Stomach (tissue), 8 donors: ENCODE measurements at regions not wholly inside any gene's neighbourhood (a gene's known extent, or its start where the extent isn't known, plus 50 kb on each side); places are given as distances from the start of the nearest gene placed in this dataset.

Experiments
- DNase-seq, 2 donors: peaks; one replicate each; pipeline versions ENCODE4 v3.0.0 to v3.0.0-alpha.2; 2013 to 2019
- H3K27ac ChIP-seq, 5 donors: fragments of 200-600 bp in 4 of 5; sonication (generic) in 4 of 5; one replicate each; pipeline ENCODE4 v1.5.1; 2013 to 2019; ENCODE audit warnings: mild to moderate bottlenecking in 1 of 5, moderate library complexity in 1 of 5
- H3K27me3 ChIP-seq, 3 donors: fragments of 200-600 bp; sonication (generic); one replicate each; pipeline ENCODE4 v1.5.1; 2017 to 2019; ENCODE audit warnings: mixed run types in 1 of 3
- H3K36me3 ChIP-seq, 4 donors: fragments of 200-600 bp; sonication (generic); 1 replicate in 3 of 4; 2 replicates in 1 of 4; pipeline ENCODE4 v1.5.1; 2016 to 2019
- H3K4me1 ChIP-seq, 4 donors: fragments of 200-600 bp; sonication (generic); one replicate each; pipeline ENCODE4 v1.5.1; 2016 to 2019
- H3K4me3 ChIP-seq, 4 donors: fragments of 200-600 bp; sonication (generic) in 3 of 4; one replicate each; pipeline ENCODE4 v1.5.1; 2016 to 2019; ENCODE audit warnings: mild to moderate bottlenecking in 1 of 4
- H3K9me3 ChIP-seq, 4 donors: fragments of 200-600 bp; sonication (generic); one replicate each; pipeline ENCODE4 v1.5.1; 2016 to 2019
- CTCF ChIP-seq, 7 experiments: fragments of 450-650 bp in 4 of 7; fragments of 200-600 bp in 3 of 7; sonication (generic) in 3 of 7; IDR thresholded peaks; one replicate each; pipeline ENCODE4 v1.5.1; 2016 to 2019; ENCODE audit warnings: antibody characterized with exemption in 7 of 7, control low read depth in 2 of 7, mild to moderate bottlenecking in 1 of 7
- EP300 ChIP-seq: sonication (generic); formaldehyde crosslinking; IDR thresholded peaks from one replicate; pipeline ENCODE4 v1.6.1; 2017; ENCODE audit warnings: antibody characterized with exemption
- POLR2A ChIP-seq, 4 donors: fragments of 450-650 bp; IDR thresholded peaks; one replicate each; pipeline ENCODE4 v1.6.1; 2016; ENCODE audit warnings: antibody characterized with exemption in 4 of 4, control low read depth in 2 of 4, mild to moderate bottlenecking in 1 of 4, moderate library complexity in 1 of 4
- POLR2AphosphoS5 ChIP-seq, 3 donors: sonication (generic); formaldehyde crosslinking; IDR thresholded peaks; one replicate each; pipeline ENCODE4 v1.6.1; 2016; ENCODE audit warnings: antibody characterized with exemption in 3 of 3
- whole genome bisulfite sequencing, 5 donors: extraction: QIAGEN DNeasy Blood & Tissue Kit in 3 of 5; methylation state at CpG; one replicate each; pipeline versions ENCODE4 v1.1.5 to v1.1.7; 2013 to 2018; 5-methylcytosine and 5-hydroxymethylcytosine counted together
- intact Hi-C: fragments of 100-400 bp; cut with DNase I; formaldehyde crosslinking; loops from one replicate; pipeline ENCODE4 v1.15.1; 2023; ENCODE audit warnings: low total_unique reads
- donor health status: healthy with polysubstance abuse.
- donor health status: Bipolar disorder and iron deficiency.
- donor health status: healthy.

- Histone ChIP-seq H3K4me1 (peaks cover 0 to 9% (median 4%) of the 10 kb centered on the region in 4 donors), H3K27me3 (no peaks in the 10 kb centered on the region), H3K36me3 (no peaks in the 10 kb centered on the region), H3K27ac (peak overlapping the region in 1 of 5 donors; percentile 11), H3K9me3 (no peaks in the 10 kb centered on the region), H3K4me3 (no peak overlapping the region)
- DNase-seq: peak in 1 of 2 donors; percentile 65
- intact Hi-C loops: no loop called here
- WGBS, 5 donors: 28 to 37% (median 33%) methylated on average over 9 of the region's 9 CpGs
- TF ChIP-seq POLR2A (IDR thresholded peaks at IDR 0.05): no peak
- no peak for TF ChIP-seq EP300
- TF ChIP-seq CTCF (IDR thresholded peaks at IDR 0.05): no peak
- TF ChIP-seq POLR2AphosphoS5 (IDR thresholded peaks at IDR 0.05): no peak
These were observed 308.2 kb upstream of the ADAMTS9 start for GRCh38 chr3:64995857-64996551.

- WGBS, 5 donors: 74 to 89% (median 80%) methylated on average over 6 of the region's 6 CpGs
- no peak overlapping the region for H3K27ac ChIP-seq
- H3K36me3 ChIP-seq: no peaks in the 10 kb centered on the region
- no peak overlapping the region for H3K4me3 ChIP-seq
- no peaks in the 10 kb centered on the region for H3K27me3 ChIP-seq
- DNase-seq: no peak
- intact Hi-C loops: no loop called here
- TF ChIP-seq POLR2AphosphoS5 (IDR thresholded peaks at IDR 0.05) (no peak), CTCF (IDR thresholded peaks at IDR 0.05) (no peak), EP300 (no peak), POLR2A (IDR thresholded peaks at IDR 0.05) (no peak)
- H3K4me1 ChIP-seq: peaks cover 0 to 9% (median 4%) of the 10 kb centered on the region in 4 donors
- H3K9me3 ChIP-seq: no peaks in the 10 kb centered on the region
These were observed 306.0 kb upstream of the ADAMTS9 start for GRCh38 chr3:64993781-64994180.

- no peaks in the 10 kb centered on the region for H3K27me3 ChIP-seq
- H3K4me1 ChIP-seq: peaks cover 0 to 9% (median 4%) of the 10 kb centered on the region in 4 donors
- no peak overlapping the region for H3K27ac ChIP-seq
- intact Hi-C loops: no loop called here
- H3K4me3 ChIP-seq: no peak overlapping the region
- no peaks in the 10 kb centered on the region for H3K36me3 ChIP-seq
- WGBS, 5 donors: 76 to 82% (median 79%) methylated on average over 7 of the region's 7 CpGs
- peak in 1 of 2 donors; percentile 41 for DNase-seq
- TF ChIP-seq EP300 (no peak), POLR2AphosphoS5 (IDR thresholded peaks at IDR 0.05) (no peak), CTCF (IDR thresholded peaks at IDR 0.05) (no peak), POLR2A (IDR thresholded peaks at IDR 0.05) (no peak)
- no peaks in the 10 kb centered on the region for H3K9me3 ChIP-seq
These were observed 304.9 kb upstream of the ADAMTS9 start for GRCh38 chr3:64992530-64993285.

- no peaks in the 10 kb centered on the region for H3K4me1 ChIP-seq
- no peaks in the 10 kb centered on the region for H3K27me3 ChIP-seq
- intact Hi-C loops: no loop called here
- H3K36me3 ChIP-seq: no peaks in the 10 kb centered on the region
- WGBS, 5 donors: 44 to 52% (median 49%) methylated on average over 3 of the region's 3 CpGs
- no peak for TF ChIP-seq CTCF (IDR thresholded peaks at IDR 0.05)
- TF ChIP-seq POLR2AphosphoS5 (IDR thresholded peaks at IDR 0.05): peak in 1 of 3 donors; percentile 25
- TF ChIP-seq EP300: no peak
- TF ChIP-seq POLR2A (IDR thresholded peaks at IDR 0.05): no peak
- H3K27ac ChIP-seq: no peak overlapping the region
- H3K9me3 ChIP-seq: no peaks in the 10 kb centered on the region
- H3K4me3 ChIP-seq: no peak overlapping the region
- no peak for DNase-seq
These were observed 300.4 kb upstream of the ADAMTS9 start for GRCh38 chr3:64988188-64988587.
